ENCODE measurements at regions not wholly inside any gene's neighbourhood (a gene's known extent, or its start where the extent isn't known, plus 50 kb on each side); places are given as distances from the start of the nearest gene placed in this dataset.

- Histone ChIP-seq H3K79me2 (ENCODE audit: insufficient read depth, low read length) (no peaks in the 10 kb centered on the region), H3F3A (ENCODE audit: insufficient read depth) (no peaks in the 10 kb centered on the region), H3K27me3 (ENCODE audit: low read length) (no peaks in the 10 kb centered on the region), H3K4me2 (ENCODE audit: low read depth, low read length, poor library complexity, severe bottlenecking) (no peak overlapping the region), H3K27ac (ENCODE audit: low read depth, low read length) (no peak overlapping the region), H3K9me2 (replicated peaks; ENCODE audit: insufficient read depth, low read length) (no peaks in the 10 kb centered on the region), H3K4me3 (ENCODE audit: insufficient read depth, low read length, poor library complexity, severe bottlenecking) (no peak overlapping the region), H4K20me1 (ENCODE audit: low read depth, low read length) (no peaks in the 10 kb centered on the region), H3K9me3 (ENCODE audit: insufficient read depth, low read length) (no peaks in the 10 kb centered on the region), H3K36me3 (ENCODE audit: low read length) (no peaks in the 10 kb centered on the region), H3K9ac (ENCODE audit: low read length) (no peak overlapping the region), H2AFZ (ENCODE audit: low read depth, low read length, severe bottlenecking) (no peak overlapping the region)
- TF ChIP-seq EZH2phosphoT487 (conservative IDR thresholded peaks at IDR 0.05; ENCODE audit: low read length): no peak
- TF ChIP-seq, protein P1, sequence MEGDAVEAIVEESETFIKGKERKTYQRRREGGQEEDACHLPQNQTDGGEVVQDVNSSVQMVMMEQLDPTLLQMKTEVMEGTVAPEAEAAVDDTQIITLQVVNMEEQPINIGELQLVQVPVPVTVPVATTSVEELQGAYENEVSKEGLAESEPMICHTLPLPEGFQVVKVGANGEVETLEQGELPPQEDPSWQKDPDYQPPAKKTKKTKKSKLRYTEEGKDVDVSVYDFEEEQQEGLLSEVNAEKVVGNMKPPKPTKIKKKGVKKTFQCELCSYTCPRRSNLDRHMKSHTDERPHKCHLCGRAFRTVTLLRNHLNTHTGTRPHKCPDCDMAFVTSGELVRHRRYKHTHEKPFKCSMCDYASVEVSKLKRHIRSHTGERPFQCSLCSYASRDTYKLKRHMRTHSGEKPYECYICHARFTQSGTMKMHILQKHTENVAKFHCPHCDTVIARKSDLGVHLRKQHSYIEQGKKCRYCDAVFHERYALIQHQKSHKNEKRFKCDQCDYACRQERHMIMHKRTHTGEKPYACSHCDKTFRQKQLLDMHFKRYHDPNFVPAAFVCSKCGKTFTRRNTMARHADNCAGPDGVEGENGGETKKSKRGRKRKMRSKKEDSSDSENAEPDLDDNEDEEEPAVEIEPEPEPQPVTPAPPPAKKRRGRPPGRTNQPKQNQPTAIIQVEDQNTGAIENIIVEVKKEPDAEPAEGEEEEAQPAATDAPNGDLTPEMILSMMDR (IDR thresholded peaks at IDR 0.05; ENCODE audit: insufficient read depth, low read length, poor library complexity, severe bottlenecking): no peak
Measured at GRCh38 chr9:86578722-86579121, 224.5 kb upstream of the TUT7 start.

GRCh38 chr9:86577420-86578333 lies 223.5 kb upstream of the TUT7 start:
- H3K27me3 ChIP-seq (ENCODE audit: low read length): no peaks in the 10 kb centered on the region
- no peaks in the 10 kb centered on the region for H3K9me3 ChIP-seq (ENCODE audit: insufficient read depth, low read length)
- H3K4me2 ChIP-seq (ENCODE audit: low read depth, low read length, poor library complexity, severe bottlenecking): no peak overlapping the region
- H3F3A ChIP-seq (ENCODE audit: insufficient read depth): no peaks in the 10 kb centered on the region
- H4K20me1 ChIP-seq (ENCODE audit: low read depth, low read length): no peaks in the 10 kb centered on the region
- H3K4me3 ChIP-seq (ENCODE audit: insufficient read depth, low read length, poor library complexity, severe bottlenecking): no peak overlapping the region
- H3K9ac ChIP-seq (ENCODE audit: low read length): no peak overlapping the region
- H3K27ac ChIP-seq (ENCODE audit: low read depth, low read length): no peak overlapping the region
- H3K79me2 ChIP-seq (ENCODE audit: insufficient read depth, low read length): no peaks in the 10 kb centered on the region
- no peaks in the 10 kb centered on the region for H3K36me3 ChIP-seq (ENCODE audit: low read length)
- H2AFZ ChIP-seq (ENCODE audit: low read depth, low read length, severe bottlenecking): no peak overlapping the region
- H3K9me2 ChIP-seq (replicated peaks; ENCODE audit: insufficient read depth, low read length): no peaks in the 10 kb centered on the region
- TF ChIP-seq, protein P1 (IDR thresholded peaks at IDR 0.05; ENCODE audit: insufficient read depth, low read length, poor library complexity, severe bottlenecking): no peak
- no peak for TF ChIP-seq EZH2phosphoT487 (conservative IDR thresholded peaks at IDR 0.05; ENCODE audit: low read length)

DNA sequence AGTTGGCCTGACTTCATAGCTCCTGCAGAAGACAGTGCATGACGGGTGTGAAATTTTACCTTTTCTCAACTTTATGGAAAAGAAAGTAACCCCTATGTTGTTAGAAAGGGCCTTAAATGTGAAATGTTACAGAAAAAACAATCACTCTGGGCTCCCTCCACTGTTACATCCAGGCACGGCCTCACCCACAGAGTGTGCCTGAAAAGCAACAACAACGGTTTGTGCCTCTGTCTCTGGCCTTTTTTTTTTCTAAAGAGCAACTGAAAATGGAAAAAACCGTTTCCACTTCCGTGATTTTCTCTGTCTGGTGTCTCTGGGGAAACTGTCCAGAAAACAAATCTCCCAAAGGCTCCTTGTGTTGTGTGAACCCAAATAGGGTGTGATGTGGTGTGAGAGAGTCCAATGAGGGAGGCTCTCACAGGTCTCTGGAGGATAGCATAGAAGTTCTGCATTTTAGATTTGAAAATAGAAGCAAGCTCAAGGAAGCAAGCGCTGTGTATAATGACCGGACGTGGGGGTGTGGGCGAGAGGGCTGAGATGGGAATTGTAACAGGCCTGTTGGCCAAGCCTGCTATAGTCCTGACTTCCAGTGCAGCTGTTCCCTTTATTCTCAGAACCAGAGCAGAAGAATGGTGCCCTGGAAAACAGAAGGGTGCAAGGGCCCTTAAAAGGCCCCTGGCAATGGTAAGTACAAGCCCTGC lies 221.8 kb upstream of the TUT7 start:
- no peaks in the 10 kb centered on the region for H3K36me3 ChIP-seq (ENCODE audit: low read length)
- no peak overlapping the region for H3K9ac ChIP-seq (ENCODE audit: low read length)
- no peaks in the 10 kb centered on the region for H3K9me3 ChIP-seq (ENCODE audit: insufficient read depth, low read length)
- no peaks in the 10 kb centered on the region for H3K79me2 ChIP-seq (ENCODE audit: insufficient read depth, low read length)
- H3K9me2 ChIP-seq (replicated peaks; ENCODE audit: insufficient read depth, low read length): no peaks in the 10 kb centered on the region
- H4K20me1 ChIP-seq (ENCODE audit: low read depth, low read length): no peaks in the 10 kb centered on the region
- no peak overlapping the region for H3K4me3 ChIP-seq (ENCODE audit: insufficient read depth, low read length, poor library complexity, severe bottlenecking)
- H3F3A ChIP-seq (ENCODE audit: insufficient read depth): no peaks in the 10 kb centered on the region
- TF ChIP-seq, protein P1 (IDR thresholded peaks at IDR 0.05; ENCODE audit: insufficient read depth, low read length, poor library complexity, severe bottlenecking): no peak
- no peak for TF ChIP-seq EZH2phosphoT487 (conservative IDR thresholded peaks at IDR 0.05; ENCODE audit: low read length)
- H3K27ac ChIP-seq (ENCODE audit: low read depth, low read length): no peak overlapping the region
- no peak overlapping the region for H3K4me2 ChIP-seq (ENCODE audit: low read depth, low read length, poor library complexity, severe bottlenecking)
- H2AFZ ChIP-seq (ENCODE audit: low read depth, low read length, severe bottlenecking): no peak overlapping the region
- no peaks in the 10 kb centered on the region for H3K27me3 ChIP-seq (ENCODE audit: low read length)
